ENCODE measurements at regions not wholly inside any gene's neighbourhood (a gene's known extent, or its start where the extent isn't known, plus 50 kb on each side); places are given as distances from the start of the nearest gene placed in this dataset.
"Not testable (repeated sequence)": the region's sequence is repeated elsewhere in the genome, so short reads cannot be mapped to it uniquely, and the experiment has no call there.

GRCh38 chr7:26937306-26937705, 72.9 kb upstream of the SKAP2 start:
- ATAC-seq = no peak
- no peaks in the 10 kb centered on the region for H3K9me1 ChIP-seq (ENCODE audit: control insufficient read depth, insufficient read depth, low read length)
- CTCF ChIA-PET (ENCODE audit: low intra/inter-chr PET ratio) = no interaction called here

GRCh38 chr7:26932616-26933015, 68.2 kb upstream of the SKAP2 start:
- FAIRE-seq; H3K9ac ChIP-seq (ENCODE audit: insufficient read depth in 1 of 2, low read depth in 2 of 2, low read length in 2 of 2); H3K4me2 ChIP-seq (ENCODE audit: insufficient read depth, low read length); BruUV-seq (replicated peaks); DNase-seq (ENCODE audit: extremely low read depth in 1 of 4, low spot score in 3 of 4); H3K36me3 ChIP-seq (ENCODE audit: control insufficient read depth, insufficient read depth, low read length); H3K27ac ChIP-seq (ENCODE audit: extremely low read depth, low read depth, low read length); POLR2A ChIA-PET; intact Hi-C loops (cut with micrococcal nuclease); H2AFZ ChIP-seq (ENCODE audit: low read depth, low read length); H3K9me1 ChIP-seq (ENCODE audit: control insufficient read depth, insufficient read depth, low read length); CTCF ChIA-PET (ENCODE audit: low intra/inter-chr PET ratio); H3K79me2 ChIP-seq (ENCODE audit: control insufficient read depth, insufficient read depth, low read length); H3K9me3 ChIP-seq (replicated peaks; ENCODE audit: control insufficient read depth, insufficient read depth, low read depth, low read length); in situ Hi-C loops (cut with MboI); ATAC-seq; H3K4me3 ChIP-seq; H3K27me3 ChIP-seq (ENCODE audit: control insufficient read depth in 2 of 2, insufficient read depth in 2 of 2, low read length in 2 of 2); H3K4me1 ChIP-seq (replicated peaks in 1 of 2; ENCODE audit: control insufficient read depth in 2 of 2, insufficient read depth in 2 of 2, low read length in 2 of 2); H4K20me1 ChIP-seq (replicated peaks; ENCODE audit: control insufficient read depth, insufficient read depth, low read length): not testable (repeated sequence)
- WGBS (ENCODE audit: insufficient coverage, low coverage, missing lambda C conversion rate) = 0% methylated on average over 2 of the region's 3 CpGs

More at GRCh38 chr7:26937306-26937705, 72.9 kb upstream of the SKAP2 start:
- no peak overlapping the region for H2AFZ ChIP-seq (ENCODE audit: low read depth, low read length)
- no peaks in the 10 kb centered on the region for H4K20me1 ChIP-seq (replicated peaks; ENCODE audit: control insufficient read depth, insufficient read depth, low read length)
- BruUV-seq (replicated peaks) = no TSS peak
- FAIRE-seq (no peak), DNase-seq (ENCODE audit: extremely low read depth in 1 of 4, low spot score in 3 of 4) (no peak)
- H3K9me3 ChIP-seq (replicated peaks; ENCODE audit: control insufficient read depth, insufficient read depth, low read depth, low read length) = no peaks in the 10 kb centered on the region
- no peak overlapping the region for H3K4me2 ChIP-seq (ENCODE audit: insufficient read depth, low read length)
- H3K4me3 ChIP-seq = no peak overlapping the region
- H3K4me1 ChIP-seq (replicated peaks in 1 of 2; ENCODE audit: control insufficient read depth in 2 of 2, insufficient read depth in 2 of 2, low read length in 2 of 2) = no peaks in the 10 kb centered on the region
- POLR2A ChIA-PET = no interaction called here
- H3K27me3 ChIP-seq (ENCODE audit: control insufficient read depth in 2 of 2, insufficient read depth in 2 of 2, low read length in 2 of 2) = peaks cover 0 to 2% of the 10 kb centered on the region in 2 experiments; a peak in 1 of 5 replicates
- H3K27ac ChIP-seq (ENCODE audit: extremely low read depth, low read depth, low read length) = no peak overlapping the region
- in situ Hi-C loops (cut with MboI) (no loop called here), intact Hi-C loops (cut with micrococcal nuclease) (no loop called here)
- H3K79me2 ChIP-seq (ENCODE audit: control insufficient read depth, insufficient read depth, low read length) = no peaks in the 10 kb centered on the region
- no peak overlapping the region for H3K9ac ChIP-seq (ENCODE audit: insufficient read depth in 1 of 2, low read depth in 2 of 2, low read length in 2 of 2)
- TF ChIP-seq GTF2F1 (IDR thresholded peaks at IDR 0.05; ENCODE audit: low read depth, low read length) (no peak), ZNF586 (CRISPR knock-in tag; conservative IDR thresholded peaks at IDR 0.05) (no peak), ESRRB (CRISPR knock-in tag; IDR thresholded peaks at IDR 0.05; ENCODE audit: borderline replicate concordance) (no peak), TAL1 (IDR thresholded peaks at IDR 0.05) (no peak), IRF9 (tag; IDR thresholded peaks at IDR 0.05) (no peak), RAD21 (CRISPR knock-in tag; conservative IDR thresholded peaks at IDR 0.05 in 1 of 2, IDR thresholded peaks at IDR 0.05 in 1 of 2) (no peak), POLR2AphosphoS5 (IDR thresholded peaks at IDR 0.05; ENCODE audit: control insufficient read depth, insufficient read depth, low read depth, low read length) (no peak), MAFF (IDR thresholded peaks at IDR 0.05; ENCODE audit: low read length) (no peak), TCF7L2 (IDR thresholded peaks at IDR 0.05; ENCODE audit: low read depth, low read length) (no peak), ZNF589 (CRISPR knock-in tag; IDR thresholded peaks at IDR 0.05; ENCODE audit: low read depth) (no peak), ZMIZ1 (IDR thresholded peaks at IDR 0.05; ENCODE audit: low read depth in 2 of 2, low read length in 2 of 2) (no peak), IRF2 (CRISPR knock-in tag; IDR thresholded peaks at IDR 0.05) (no peak), RFX5 (IDR thresholded peaks at IDR 0.05; ENCODE audit: low read depth, low read length) (no peak), CREBBP (IDR thresholded peaks at IDR 0.05; ENCODE audit: low read depth, low read length) (no peak), RBM15 (IDR thresholded peaks at IDR 0.05; ENCODE audit: insufficient read depth, low read length) (no peak)
- H3K36me3 ChIP-seq (ENCODE audit: control insufficient read depth, insufficient read depth, low read length) = no peaks in the 10 kb centered on the region

Data from K562 (cell line).